GM12873 (cell line): ENCODE measurements at regions not wholly inside any gene's neighbourhood (a gene's known extent, or its start where the extent isn't known, plus 50 kb on each side); places are given as distances from the start of the nearest gene placed in this dataset.

Experiments
- TF ChIP-seq, protein P1 (sequence below): IDR thresholded peaks from 2 replicates; pipeline ENCODE4 v1.5.1; 2012; ENCODE audit warnings: low read depth, mild to moderate bottlenecking, moderate library complexity, low read length, control low read depth; ENCODE audit not compliant: insufficient read depth; ENCODE audit errors: missing control alignments

DNA sequence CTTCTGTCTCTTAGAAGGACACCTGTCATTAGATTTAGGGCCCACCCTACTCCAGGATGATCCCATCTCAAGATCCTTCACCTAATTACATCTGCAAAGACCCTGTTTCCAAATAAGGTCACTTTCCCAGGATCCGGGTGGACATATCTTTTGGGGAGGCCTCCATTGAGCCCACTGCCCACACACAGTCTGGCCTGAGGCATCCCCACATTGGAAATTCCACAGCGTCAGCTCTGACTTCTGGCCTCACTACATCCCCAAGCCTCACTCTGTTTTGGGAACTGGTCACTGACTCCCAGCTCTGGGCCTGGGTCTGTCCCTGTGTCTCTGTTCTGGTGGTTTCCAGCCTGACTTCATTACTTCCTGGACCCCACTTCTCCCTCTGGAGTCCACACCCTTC lies 285.5 kb downstream of the CRLF2 start:
- TF ChIP-seq, protein P1, sequence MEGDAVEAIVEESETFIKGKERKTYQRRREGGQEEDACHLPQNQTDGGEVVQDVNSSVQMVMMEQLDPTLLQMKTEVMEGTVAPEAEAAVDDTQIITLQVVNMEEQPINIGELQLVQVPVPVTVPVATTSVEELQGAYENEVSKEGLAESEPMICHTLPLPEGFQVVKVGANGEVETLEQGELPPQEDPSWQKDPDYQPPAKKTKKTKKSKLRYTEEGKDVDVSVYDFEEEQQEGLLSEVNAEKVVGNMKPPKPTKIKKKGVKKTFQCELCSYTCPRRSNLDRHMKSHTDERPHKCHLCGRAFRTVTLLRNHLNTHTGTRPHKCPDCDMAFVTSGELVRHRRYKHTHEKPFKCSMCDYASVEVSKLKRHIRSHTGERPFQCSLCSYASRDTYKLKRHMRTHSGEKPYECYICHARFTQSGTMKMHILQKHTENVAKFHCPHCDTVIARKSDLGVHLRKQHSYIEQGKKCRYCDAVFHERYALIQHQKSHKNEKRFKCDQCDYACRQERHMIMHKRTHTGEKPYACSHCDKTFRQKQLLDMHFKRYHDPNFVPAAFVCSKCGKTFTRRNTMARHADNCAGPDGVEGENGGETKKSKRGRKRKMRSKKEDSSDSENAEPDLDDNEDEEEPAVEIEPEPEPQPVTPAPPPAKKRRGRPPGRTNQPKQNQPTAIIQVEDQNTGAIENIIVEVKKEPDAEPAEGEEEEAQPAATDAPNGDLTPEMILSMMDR: no peak

DNA sequence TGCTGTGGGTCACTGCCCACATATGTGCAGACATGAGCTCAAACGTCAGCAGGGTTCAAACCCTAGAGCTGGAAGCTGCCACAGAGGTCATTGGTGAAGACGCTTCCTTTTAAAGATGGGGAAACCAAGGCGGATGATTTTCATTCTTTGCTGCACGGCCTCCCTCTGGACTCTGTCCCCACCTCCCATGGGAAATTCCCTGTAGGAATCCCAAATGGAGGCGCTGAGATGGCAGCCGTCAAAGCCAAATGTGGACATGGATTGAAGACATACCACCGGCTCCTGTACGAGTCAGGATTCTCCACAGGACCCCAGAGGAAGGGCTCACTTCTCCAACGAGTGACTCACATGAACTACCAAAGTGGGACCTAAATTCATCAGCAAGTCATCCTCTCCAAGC lies 286.4 kb downstream of the CRLF2 start:
- TF ChIP-seq, protein P1: no peak

DNA sequence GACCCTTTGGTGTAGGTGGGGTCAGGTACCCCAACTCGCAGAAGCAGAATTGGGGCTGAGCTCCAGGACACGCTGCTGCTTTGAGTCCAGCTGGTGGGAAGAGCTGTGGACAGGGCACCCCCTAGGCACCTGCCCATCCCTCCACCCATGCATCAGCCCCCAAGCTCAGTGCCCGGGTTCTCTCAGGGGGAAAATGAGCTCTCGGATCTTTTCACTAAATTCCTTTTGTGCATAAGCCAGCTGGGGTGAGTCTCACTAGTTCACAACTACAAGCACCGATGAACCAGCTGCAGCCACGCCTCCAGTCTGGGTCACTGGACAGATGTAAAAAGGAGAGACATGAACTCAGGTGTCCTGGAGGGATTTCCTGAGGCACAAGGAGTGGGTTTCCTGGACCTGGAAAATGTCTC lies 286.8 kb downstream of the CRLF2 start:
- TF ChIP-seq, protein P1: no peak

DNA sequence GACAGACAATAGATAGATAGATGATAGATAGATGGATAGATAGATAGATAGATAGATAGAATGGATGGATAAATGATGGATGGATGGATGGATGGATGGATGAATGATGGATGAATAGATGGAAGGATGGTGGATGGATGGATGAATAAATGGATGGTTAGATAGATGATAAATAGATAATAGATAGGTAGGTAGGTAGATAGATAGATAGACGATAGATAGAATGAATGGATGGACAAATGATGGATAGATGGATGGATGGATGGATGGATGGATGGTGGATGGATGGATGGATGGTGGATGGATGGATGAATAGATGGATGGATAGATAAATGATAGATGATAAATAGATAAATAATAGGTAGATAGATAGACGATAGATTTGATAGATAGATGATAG lies 287.4 kb downstream of the CRLF2 start:
- TF ChIP-seq, protein P1: no peak

DNA sequence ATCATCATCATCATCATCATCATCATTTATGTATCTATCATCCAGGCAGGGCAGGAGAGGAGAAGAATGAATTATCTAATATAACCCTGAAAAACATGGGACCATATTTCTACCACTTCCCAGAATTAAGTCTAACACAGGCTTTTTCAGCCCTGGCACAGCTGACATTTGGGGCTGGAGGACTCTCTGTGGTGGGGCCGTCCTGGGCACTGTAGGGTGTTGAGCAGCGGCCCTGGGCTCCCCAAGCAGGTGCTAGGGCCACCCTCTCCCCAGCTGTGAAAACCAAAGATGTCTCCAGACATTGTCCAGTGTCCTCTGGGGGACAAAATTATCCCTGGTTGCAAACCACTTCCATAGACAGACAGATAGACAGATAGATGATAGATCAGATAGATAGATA lies 288.4 kb downstream of the CRLF2 start:
- TF ChIP-seq, protein P1: no peak

DNA sequence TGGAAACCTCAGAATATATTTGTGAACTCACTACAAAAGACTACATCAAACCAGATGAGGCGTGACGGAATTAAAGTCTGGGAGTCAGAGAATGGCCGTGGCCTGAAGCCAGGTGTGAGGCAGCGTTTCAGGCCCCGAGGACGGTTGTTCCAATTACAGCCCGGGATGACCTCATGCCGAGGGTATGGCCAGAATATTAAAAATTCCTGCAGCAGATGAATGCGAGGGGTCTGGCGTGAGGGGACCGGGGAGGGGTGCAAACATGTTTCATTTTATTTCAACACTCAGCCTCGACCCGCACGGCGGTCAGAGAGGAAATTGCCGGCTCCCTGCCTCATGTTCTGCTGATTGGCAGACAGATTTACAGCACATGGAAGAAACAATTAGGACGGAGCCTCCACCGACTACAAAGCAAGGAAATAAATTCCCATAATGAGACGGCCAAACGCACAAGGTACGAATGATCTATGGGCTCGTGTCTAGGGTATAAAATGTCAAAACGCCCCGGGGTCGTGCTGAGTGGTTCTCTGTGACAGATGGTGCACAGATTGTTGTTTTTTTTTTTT lies 289.7 kb downstream of the SHOX start:
- TF ChIP-seq, protein P1: no peak

DNA sequence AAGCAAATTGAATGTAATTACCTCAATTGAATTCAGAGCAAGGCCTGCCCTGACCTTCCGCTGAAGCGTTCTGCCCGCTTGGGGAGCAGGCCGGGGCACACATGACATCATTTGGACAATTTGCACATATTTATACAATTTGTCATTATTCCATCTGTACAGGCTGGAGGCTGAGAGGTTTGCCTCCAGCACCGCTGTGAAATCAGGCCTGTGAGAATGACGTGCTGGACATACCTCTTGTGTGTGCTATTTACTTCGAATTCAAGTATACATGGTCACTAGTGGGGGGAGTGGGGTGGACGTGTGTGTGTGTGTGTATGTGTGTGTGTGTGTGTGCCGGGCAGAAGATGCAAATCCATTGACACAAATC lies 285.6 kb downstream of the SHOX start:
- TF ChIP-seq, protein P1: no peak
